ENCODE measurements at regions not wholly inside any gene's neighbourhood (a gene's known extent, or its start where the extent isn't known, plus 50 kb on each side); places are given as distances from the start of the nearest gene placed in this dataset.

- no peak for TF ChIP-seq CTCF (IDR thresholded peaks at IDR 0.05)
- TF ChIP-seq ZFX (IDR thresholded peaks at IDR 0.05; ENCODE audit: borderline replicate concordance) = no peak
- H3K27ac ChIP-seq = no peak overlapping the region
These were observed 338.1 kb upstream of the TMEM132C start for GRCh38 chr12:127928615-127929571.

GRCh38 chr12:127930122-127930521 lies 336.8 kb upstream of the TMEM132C start:
- no peak overlapping the region for H3K27ac ChIP-seq
- TF ChIP-seq CTCF (IDR thresholded peaks at IDR 0.05) = no peak
- TF ChIP-seq ZFX (IDR thresholded peaks at IDR 0.05; ENCODE audit: borderline replicate concordance) = no peak

GRCh38 chr12:127934409-127934808 lies 332.6 kb upstream of the TMEM132C start:
- H3K27ac ChIP-seq = no peak overlapping the region
- no peak for TF ChIP-seq ZFX (IDR thresholded peaks at IDR 0.05; ENCODE audit: borderline replicate concordance)
- TF ChIP-seq CTCF (IDR thresholded peaks at IDR 0.05) = no peak

- no peak overlapping the region for H3K27ac ChIP-seq
- TF ChIP-seq ZFX (IDR thresholded peaks at IDR 0.05; ENCODE audit: borderline replicate concordance) (no peak), CTCF (IDR thresholded peaks at IDR 0.05) (no peak)
These were observed 330.5 kb upstream of the TMEM132C start for GRCh38 chr12:127936463-127936862.

GRCh38 chr12:127941332-127941731 lies 325.6 kb upstream of the TMEM132C start:
- TF ChIP-seq CTCF (IDR thresholded peaks at IDR 0.05) (no peak), ZFX (IDR thresholded peaks at IDR 0.05; ENCODE audit: borderline replicate concordance) (no peak)
- H3K27ac ChIP-seq = no peak overlapping the region

GRCh38 chr12:127942981-127943380 lies 324.0 kb upstream of the TMEM132C start:
- H3K27ac ChIP-seq = no peak overlapping the region
- TF ChIP-seq CTCF (IDR thresholded peaks at IDR 0.05) (no peak), ZFX (IDR thresholded peaks at IDR 0.05; ENCODE audit: borderline replicate concordance) (no peak)

GRCh38 chr12:127943481-127944210 lies 323.3 kb upstream of the TMEM132C start:
- no peak for TF ChIP-seq ZFX (IDR thresholded peaks at IDR 0.05; ENCODE audit: borderline replicate concordance)

More at GRCh38 chr12:127943481-127944210, 323.3 kb upstream of the TMEM132C start:
- H3K27ac ChIP-seq = no peak overlapping the region
